GM23248 (cell line): ENCODE measurements at regions not wholly inside any gene's neighbourhood (a gene's known extent, or its start where the extent isn't known, plus 50 kb on each side); places are given as distances from the start of the nearest gene placed in this dataset. TPM values are rescaled to one million over a fixed set of nuclear protein-coding genes. Genes with fewer than 3 reads are reported as not detected.

Experiments
- DNase-seq: peaks from one replicate; pipeline ENCODE4 v3.0.0-alpha.2; 2015
- H2AFZ ChIP-seq: fragments of 200-600 bp; sonication (generic); 2 replicates; pipeline ENCODE4 v1.6.1; 2016; ENCODE audit warnings: antibody characterized with exemption
- H3F3A ChIP-seq: fragments of 200-600 bp; sonication (generic); 2 replicates; pipeline ENCODE4 v1.6.1; 2016; ENCODE audit warnings: mild to moderate bottlenecking, antibody characterized with exemption, mixed run types; ENCODE audit not compliant: insufficient read depth
- H3K27ac ChIP-seq: fragments of 200-600 bp; sonication (generic); 2 replicates; pipeline ENCODE4 v1.5.1; 2016; ENCODE audit warnings: mild to moderate bottlenecking
- H3K27me3 ChIP-seq: fragments of 200-600 bp; sonication (generic); replicated peaks from 2 replicates; pipeline ENCODE4 v1.6.1; 2016; ENCODE audit warnings: mild to moderate bottlenecking; ENCODE audit not compliant: insufficient read depth
- H3K36me3 ChIP-seq: fragments of 200-600 bp; sonication (generic); 2 replicates; pipeline ENCODE4 v1.6.1; 2016; ENCODE audit warnings: low read depth, mild to moderate bottlenecking
- H3K4me1 ChIP-seq: fragments of 200-600 bp; sonication (generic); 2 replicates; pipeline ENCODE4 v1.6.1; 2016; ENCODE audit warnings: mild to moderate bottlenecking; ENCODE audit not compliant: insufficient read depth
- H3K4me2 ChIP-seq: fragments of 200-600 bp; sonication (generic); one replicate; pipeline ENCODE4 v1.6.1; 2016; ENCODE audit warnings: mild to moderate bottlenecking; ENCODE audit not compliant: unreplicated experiment
- H3K4me3 ChIP-seq: fragments of 200-600 bp; sonication (generic); 2 replicates; pipeline ENCODE4 v1.5.1; 2016; ENCODE audit warnings: mild to moderate bottlenecking
- H3K79me2 ChIP-seq: fragments of 200-600 bp; sonication (generic); 2 replicates; pipeline ENCODE4 v1.6.1; 2016; ENCODE audit warnings: mild to moderate bottlenecking; ENCODE audit not compliant: insufficient read depth
- H3K9ac ChIP-seq: fragments of 200-600 bp; sonication (generic); 2 replicates; pipeline ENCODE4 v1.6.1; 2016; ENCODE audit warnings: mild to moderate bottlenecking
- H3K9me2 ChIP-seq: fragments of 200-600 bp; sonication (generic); 2 replicates; pipeline ENCODE4 v1.6.1; 2016; ENCODE audit warnings: mixed run types, mild to moderate bottlenecking, moderate library complexity; ENCODE audit not compliant: insufficient read depth
- H3K9me3 ChIP-seq: fragments of 200-600 bp; sonication (generic); one replicate; pipeline ENCODE4 v1.6.1; 2017; ENCODE audit warnings: low read depth
- H4K20me1 ChIP-seq: fragments of 200-600 bp; sonication (generic); 2 replicates; pipeline ENCODE4 v1.6.0; 2016; ENCODE audit not compliant: insufficient read depth
- EZH2 ChIP-seq: fragments of 200-600 bp; sonication (generic); IDR thresholded peaks from 2 replicates; pipeline ENCODE4 v1.6.1; 2018; ENCODE audit warnings: antibody characterized with exemption, mild to moderate bottlenecking; ENCODE audit not compliant: insufficient read depth, poor library complexity, severe bottlenecking
- EZH2phosphoT487 ChIP-seq: fragments of 200-600 bp; sonication (generic); IDR thresholded peaks from 2 replicates; pipeline ENCODE4 v1.6.1; 2018; ENCODE audit warnings: antibody characterized with exemption, moderate library complexity, mild to moderate bottlenecking, low read depth; ENCODE audit not compliant: insufficient read depth
- WGBS, 2 experiments: methylation state at CpG; one replicate each; pipeline ENCODE4 v1.1.6; 2015 to 2017; ENCODE audit warnings: low lambda C conversion rate in 2 of 2, low coverage in 1 of 2; ENCODE audit errors: missing lambda C conversion rate in 2 of 2; 5-methylcytosine and 5-hydroxymethylcytosine counted together
- in situ Hi-C: fragments of 300-500 bp; cut with MboI; formaldehyde crosslinking; loops from 2 replicates; pipeline ENCODE4 v1.15.0; 2020
- small RNA-seq: library from RNA; depleted of rRNA; stranded (forward); fragments of <200 nt; gene quantifications from one replicate; pipeline ENCODE3, GENCODE V24; 2014; ENCODE audit warnings: low read depth, low replicate concordance

GRCh38 chr6:54786154-54786553 lies 60.4 kb upstream of the FAM83B start:
- DNase-seq: no peak
- H3K4me2 ChIP-seq: no peak overlapping the region
- no peaks in the 10 kb centered on the region for H3K36me3 ChIP-seq
- no peak overlapping the region for H3K4me3 ChIP-seq
- H3F3A ChIP-seq: no peaks in the 10 kb centered on the region
- H3K27ac ChIP-seq: no peak overlapping the region
- H3K4me1 ChIP-seq: no peaks in the 10 kb centered on the region
- no peak for TF ChIP-seq EZH2
- no peak for TF ChIP-seq EZH2phosphoT487
- no peaks in the 10 kb centered on the region for H3K9me2 ChIP-seq
- no peak overlapping the region for H2AFZ ChIP-seq
- WGBS, 2 experiments: 27 to 32% methylated on average over 2 of the region's 2 CpGs
- H3K9ac ChIP-seq: no peak overlapping the region
- no peaks in the 10 kb centered on the region for H3K9me3 ChIP-seq
- no peaks in the 10 kb centered on the region for H3K79me2 ChIP-seq
- in situ Hi-C loops: no loop called here
- H4K20me1 ChIP-seq: no peaks in the 10 kb centered on the region
- H3K27me3 ChIP-seq: no peaks in the 10 kb centered on the region

- Histone ChIP-seq H3K27ac (no peak overlapping the region), H4K20me1 (no peaks in the 10 kb centered on the region), H3K9me3 (no peaks in the 10 kb centered on the region), H3F3A (no peaks in the 10 kb centered on the region), H3K9ac (no peak overlapping the region), H3K79me2 (no peaks in the 10 kb centered on the region), H3K4me3 (no peak overlapping the region), H2AFZ (no peak overlapping the region), H3K4me2 (no peak overlapping the region), H3K9me2 (no peaks in the 10 kb centered on the region), H3K27me3 (no peaks in the 10 kb centered on the region), H3K4me1 (no peaks in the 10 kb centered on the region), H3K36me3 (no peaks in the 10 kb centered on the region)
- WGBS, 2 experiments: 11 to 22% methylated on average over 1 of the region's 1 CpG
- DNase-seq: no peak
- in situ Hi-C loops: no loop called here
- no peak for TF ChIP-seq EZH2phosphoT487
- TF ChIP-seq EZH2: no peak
Observed at GRCh38 chr6:54787825-54788224, 58.7 kb upstream of the FAM83B start.

Small RNA genes in the stretch of these regions (small RNA-seq; reads per million reads assigned to genes)
- not detected for gene RNU6-1023P
